ENCODE measurements at regions not wholly inside any gene's neighbourhood (a gene's known extent, or its start where the extent isn't known, plus 50 kb on each side); places are given as distances from the start of the nearest gene placed in this dataset.

GRCh38 chr9:16272776-16273175, 597.7 kb downstream of the BNC2 start:
- ATAC-seq: no peak
- WGBS (ENCODE audit: insufficient coverage, low coverage, missing lambda C conversion rate): 0% methylated on average over 8 of the region's 8 CpGs

DNA sequence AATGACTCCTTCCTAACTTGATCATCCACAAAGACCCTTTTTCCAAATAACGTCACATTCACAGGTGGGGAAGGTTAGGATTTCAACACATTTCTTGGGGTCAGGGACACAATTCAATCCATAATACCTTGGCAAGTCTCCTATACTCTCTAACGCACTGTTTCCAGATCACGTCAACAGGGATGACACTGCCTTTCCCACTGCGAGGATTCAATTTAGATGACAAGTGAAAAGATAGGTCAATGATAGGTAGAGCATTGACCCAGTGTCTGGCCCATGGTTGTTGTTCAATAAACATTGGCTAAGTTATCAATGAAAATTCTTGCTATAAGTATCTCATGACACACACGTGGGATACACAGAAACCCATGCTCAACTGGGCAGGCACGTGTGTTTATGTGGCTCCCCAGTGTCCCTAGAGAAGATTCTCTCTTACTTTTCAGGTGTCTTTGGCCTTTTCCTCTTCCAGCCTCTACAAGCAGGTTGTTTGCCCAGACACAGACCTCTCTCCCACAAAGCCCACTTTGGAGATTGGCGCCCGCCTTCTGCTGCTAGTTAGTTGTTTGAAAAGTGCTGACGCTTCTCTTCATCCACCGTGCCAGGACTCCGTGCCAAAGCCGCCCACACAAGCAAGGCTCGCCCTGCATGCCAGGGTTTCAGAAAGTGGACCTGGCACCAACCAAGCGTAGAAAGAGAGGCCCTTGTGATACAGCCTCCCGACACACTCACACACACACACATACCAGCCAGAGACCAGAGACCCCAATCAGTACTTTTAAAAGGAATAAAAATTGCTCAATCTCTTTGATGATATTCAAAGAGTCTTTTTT, 594.5 kb downstream of the BNC2 start:
- Histone ChIP-seq H3K36me3 (ENCODE audit: control insufficient read depth, insufficient read depth, low read length) (no peaks in the 10 kb centered on the region), H2AFZ (ENCODE audit: low read depth, low read length) (no peak overlapping the region), H3K4me3 (no peak overlapping the region), H3K9me1 (ENCODE audit: control insufficient read depth, insufficient read depth, low read length) (no peaks in the 10 kb centered on the region), H3K27ac (ENCODE audit: extremely low read depth, low read depth, low read length) (no peak overlapping the region), H3K4me2 (ENCODE audit: insufficient read depth, low read length) (no peak overlapping the region), H3K27me3 (ENCODE audit: control insufficient read depth in 2 of 2, insufficient read depth in 2 of 2, low read length in 2 of 2) (no peaks in the 10 kb centered on the region), H3K9me3 (replicated peaks; ENCODE audit: control insufficient read depth, insufficient read depth, low read depth, low read length) (no peaks in the 10 kb centered on the region), H3K79me2 (ENCODE audit: control insufficient read depth, insufficient read depth, low read length) (no peaks in the 10 kb centered on the region), H4K20me1 (replicated peaks; ENCODE audit: control insufficient read depth, insufficient read depth, low read length) (no peaks in the 10 kb centered on the region), H3K9ac (ENCODE audit: insufficient read depth in 1 of 2, low read depth in 2 of 2, low read length in 2 of 2) (no peak overlapping the region), H3K4me1 (replicated peaks in 1 of 2; ENCODE audit: control insufficient read depth in 2 of 2, insufficient read depth in 2 of 2, low read length in 2 of 2) (no peaks in the 10 kb centered on the region)
- BruUV-seq (replicated peaks): no TSS peak
- POLR2A ChIA-PET: no interaction called here
- DNase-seq (ENCODE audit: extremely low read depth in 1 of 4, low spot score in 3 of 4) (no peak), FAIRE-seq (no peak), ATAC-seq (no peak)
- in situ Hi-C loops (cut with MboI): no loop called here
- no peak for TF ChIP-seq DIDO1 (tag; IDR thresholded peaks at IDR 0.05; ENCODE audit: low read depth)
- no peak for TF ChIP-seq EWSR1 (IDR thresholded peaks at IDR 0.05; ENCODE audit: borderline replicate concordance, low read depth, partially characterized antibody)
- TF ChIP-seq ZNF121 (CRISPR knock-in tag; conservative IDR thresholded peaks at IDR 0.05): no peak
- TF ChIP-seq ZBED1 (IDR thresholded peaks at IDR 0.05): no peak
- TF ChIP-seq, protein P1, sequence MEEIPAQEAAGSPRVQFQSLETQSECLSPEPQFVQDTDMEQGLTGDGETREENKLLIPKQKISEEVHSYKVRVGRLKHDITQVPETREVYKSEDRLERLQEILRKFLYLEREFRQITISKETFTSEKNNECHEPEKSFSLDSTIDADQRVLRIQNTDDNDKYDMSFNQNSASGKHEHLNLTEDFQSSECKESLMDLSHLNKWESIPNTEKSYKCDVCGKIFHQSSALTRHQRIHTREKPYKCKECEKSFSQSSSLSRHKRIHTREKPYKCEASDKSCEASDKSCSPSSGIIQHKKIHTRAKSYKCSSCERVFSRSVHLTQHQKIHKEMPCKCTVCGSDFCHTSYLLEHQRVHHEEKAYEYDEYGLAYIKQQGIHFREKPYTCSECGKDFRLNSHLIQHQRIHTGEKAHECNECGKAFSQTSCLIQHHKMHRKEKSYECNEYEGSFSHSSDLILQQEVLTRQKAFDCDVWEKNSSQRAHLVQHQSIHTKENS (CRISPR knock-in tag; IDR thresholded peaks at IDR 0.05): no peak
- TF ChIP-seq E2F6 (IDR thresholded peaks at IDR 0.05; ENCODE audit: borderline replicate concordance in 1 of 2, extremely low read depth in 1 of 2, insufficient read depth in 1 of 2, insufficient read length in 1 of 2, low read depth in 1 of 2, low read length in 1 of 2, poor library complexity in 1 of 2, severe bottlenecking in 1 of 2): no peak
- no peak for TF ChIP-seq MXD1 (CRISPR knock-in tag; IDR thresholded peaks at IDR 0.05; ENCODE audit: borderline replicate concordance, poor library complexity, severe bottlenecking)
- TF ChIP-seq PHF20 (IDR thresholded peaks at IDR 0.05; ENCODE audit: partially characterized antibody): no peak
- intact Hi-C loops (cut with micrococcal nuclease): no loop called here
- WGBS (ENCODE audit: insufficient coverage, low coverage, missing lambda C conversion rate): 0% methylated on average over 12 of the region's 15 CpGs
- CTCF ChIA-PET (ENCODE audit: low intra/inter-chr PET ratio): no interaction called here

More at GRCh38 chr9:16272776-16273175, 597.7 kb downstream of the BNC2 start:
- H3K79me2 ChIP-seq (ENCODE audit: control insufficient read depth, insufficient read depth, low read length): no peaks in the 10 kb centered on the region
- ChIA-PET CTCF (ENCODE audit: low intra/inter-chr PET ratio) (no interaction called here), POLR2A (no interaction called here)
- no peaks in the 10 kb centered on the region for H4K20me1 ChIP-seq (replicated peaks; ENCODE audit: control insufficient read depth, insufficient read depth, low read length)
- no peak overlapping the region for H3K27ac ChIP-seq (ENCODE audit: extremely low read depth, low read depth, low read length)
- no peaks in the 10 kb centered on the region for H3K9me3 ChIP-seq (replicated peaks; ENCODE audit: control insufficient read depth, insufficient read depth, low read depth, low read length)
- FAIRE-seq (no peak), DNase-seq (ENCODE audit: extremely low read depth in 1 of 4, low spot score in 3 of 4) (no peak)
- in situ Hi-C loops (cut with MboI) (no loop called here), intact Hi-C loops (cut with micrococcal nuclease) (no loop called here)
- H3K27me3 ChIP-seq (ENCODE audit: control insufficient read depth in 2 of 2, insufficient read depth in 2 of 2, low read length in 2 of 2): no peaks in the 10 kb centered on the region
- no peaks in the 10 kb centered on the region for H3K9me1 ChIP-seq (ENCODE audit: control insufficient read depth, insufficient read depth, low read length)
- H3K4me1 ChIP-seq (replicated peaks in 1 of 2; ENCODE audit: control insufficient read depth in 2 of 2, insufficient read depth in 2 of 2, low read length in 2 of 2): no peaks in the 10 kb centered on the region
- no peak overlapping the region for H3K9ac ChIP-seq (ENCODE audit: insufficient read depth in 1 of 2, low read depth in 2 of 2, low read length in 2 of 2)
- H3K4me2 ChIP-seq (ENCODE audit: insufficient read depth, low read length): no peak overlapping the region
- H3K36me3 ChIP-seq (ENCODE audit: control insufficient read depth, insufficient read depth, low read length): no peaks in the 10 kb centered on the region
- H2AFZ ChIP-seq (ENCODE audit: low read depth, low read length): no peak overlapping the region
- TF ChIP-seq TBP (optimal IDR thresholded peaks at IDR 0.05; ENCODE audit: low read depth, low read length) (no peak), RUNX1 (IDR thresholded peaks at IDR 0.05; ENCODE audit: low read depth) (no peak), NR1H2 (CRISPR knock-in tag; IDR thresholded peaks at IDR 0.05) (no peak), CXXC5 (CRISPR knock-in tag; IDR thresholded peaks at IDR 0.05) (no peak), ZBED1 (IDR thresholded peaks at IDR 0.05) (no peak), SAFB (IDR thresholded peaks at IDR 0.05; ENCODE audit: borderline replicate concordance, low read depth, low read length) (no peak)
- BruUV-seq (replicated peaks): no TSS peak
- no peak overlapping the region for H3K4me3 ChIP-seq

All from K562 (cell line).